ENCODE measurements at regions not wholly inside any gene's neighbourhood (a gene's known extent, or its start where the extent isn't known, plus 50 kb on each side); places are given as distances from the start of the nearest gene placed in this dataset.

DNA sequence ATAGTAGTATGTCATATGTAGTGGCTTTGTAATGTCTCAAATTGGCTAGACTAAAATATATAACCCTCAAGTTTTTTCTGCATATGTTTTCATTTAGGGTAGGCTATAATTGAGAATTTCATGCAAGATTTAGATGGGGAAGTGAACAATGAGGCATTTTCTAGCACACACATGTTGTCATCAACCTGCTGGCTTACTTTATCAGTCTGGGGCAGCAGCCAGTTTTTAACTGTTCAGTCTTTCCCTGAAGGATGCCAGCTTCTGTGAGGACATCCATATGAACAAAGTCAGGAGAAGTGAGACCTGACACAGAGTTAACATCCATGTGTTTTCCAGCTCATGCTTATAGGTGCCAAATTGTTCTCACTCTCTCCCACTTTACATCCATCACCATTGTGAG, 74.7 kb upstream of the OLFM3 start:
- ATAC-seq (no peak), FAIRE-seq (no peak), DNase-seq (ENCODE audit: low spot score) (no peak)
- H3K9me3 ChIP-seq (ENCODE audit: low read length), result peaks cover 50% of the 10 kb centered on the region; the same call in 1 of the 2 replicates
- POLR2A ChIA-PET, result no interaction called here
- no peaks in the 10 kb centered on the region for H3K27me3 ChIP-seq (ENCODE audit: control insufficient read depth in 1 of 2, insufficient read depth in 2 of 2, low read length in 2 of 2)
- in situ Hi-C loops (cut with HindIII; ENCODE audit: extremely low pct_ligation_motif_present, low pct_unique_long_range_greater_than_20kb) (no loop called here), intact Hi-C loops (cut with micrococcal nuclease; ENCODE audit: unreplicated experiment) (no loop called here)
- no peaks in the 10 kb centered on the region for H4K20me1 ChIP-seq (ENCODE audit: insufficient read depth, low read length)
- H2AFZ ChIP-seq (ENCODE audit: low read length), result no peak overlapping the region
- H3K36me3 ChIP-seq (replicated peaks in 1 of 2; ENCODE audit: control insufficient read depth in 1 of 2, insufficient read depth in 2 of 2, low read length in 2 of 2), result no peaks in the 10 kb centered on the region
- H3K79me2 ChIP-seq (ENCODE audit: insufficient read depth, low read length), result no peaks in the 10 kb centered on the region
- no peak overlapping the region for H3K27ac ChIP-seq (ENCODE audit: extremely low read length, insufficient read depth, low read length)
- no TSS peak for BruUV-seq (replicated peaks)
- H3K4me2 ChIP-seq (ENCODE audit: low read depth, low read length), result no peak overlapping the region
- no peak overlapping the region for H3K9ac ChIP-seq (ENCODE audit: insufficient read depth, low read depth, low read length)
- no peak overlapping the region for H3K4me3 ChIP-seq (replicated peaks in 1 of 3; ENCODE audit: insufficient read depth in 1 of 3, low read depth in 2 of 3, low read length in 3 of 3)
- no peaks in the 10 kb centered on the region for H3K4me1 ChIP-seq (ENCODE audit: insufficient read depth, low read length)
- TF ChIP-seq ZNF737 (CRISPR knock-in tag; IDR thresholded peaks at IDR 0.05; ENCODE audit: borderline replicate concordance) (no peak), SRY (CRISPR knock-in tag; IDR thresholded peaks at IDR 0.05) (no peak)
- TF ChIP-seq, protein P1, sequence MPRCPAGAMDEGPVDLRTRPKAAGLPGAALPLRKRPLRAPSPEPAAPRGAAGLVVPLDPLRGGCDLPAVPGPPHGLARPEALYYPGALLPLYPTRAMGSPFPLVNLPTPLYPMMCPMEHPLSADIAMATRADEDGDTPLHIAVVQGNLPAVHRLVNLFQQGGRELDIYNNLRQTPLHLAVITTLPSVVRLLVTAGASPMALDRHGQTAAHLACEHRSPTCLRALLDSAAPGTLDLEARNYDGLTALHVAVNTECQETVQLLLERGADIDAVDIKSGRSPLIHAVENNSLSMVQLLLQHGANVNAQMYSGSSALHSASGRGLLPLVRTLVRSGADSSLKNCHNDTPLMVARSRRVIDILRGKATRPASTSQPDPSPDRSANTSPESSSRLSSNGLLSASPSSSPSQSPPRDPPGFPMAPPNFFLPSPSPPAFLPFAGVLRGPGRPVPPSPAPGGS (CRISPR knock-in tag; IDR thresholded peaks at IDR 0.05), result no peak
- CTCF ChIA-PET (ENCODE audit: low intra/inter-chr PET ratio, low total read pairs), result no interaction called here

DNA sequence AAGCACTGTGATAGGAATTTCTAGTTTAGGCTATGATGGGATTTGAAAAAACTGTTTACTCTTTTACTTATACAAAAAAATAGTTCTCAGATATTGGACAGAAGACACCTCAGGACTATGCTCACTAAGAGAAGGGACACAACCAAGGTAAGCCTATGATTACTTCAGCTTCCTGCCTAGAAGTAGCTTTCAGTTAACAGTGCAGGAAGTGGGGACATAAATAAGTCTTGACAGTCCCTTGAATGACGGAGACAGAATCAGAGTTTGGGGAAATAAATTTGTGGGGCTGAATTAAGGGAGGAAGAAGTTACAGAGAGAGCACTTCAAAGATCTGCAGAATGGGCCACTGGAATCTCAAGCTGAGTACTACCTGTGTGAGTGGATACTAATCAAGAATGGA, 53.8 kb upstream of the OLFM3 start:
- ChIA-PET CTCF (ENCODE audit: low intra/inter-chr PET ratio, low total read pairs) (no interaction called here), POLR2A (no interaction called here)
- no peak overlapping the region for H3K27ac ChIP-seq (ENCODE audit: extremely low read length, insufficient read depth, low read length)
- H3K79me2 ChIP-seq (ENCODE audit: insufficient read depth, low read length), result no peaks in the 10 kb centered on the region
- peaks cover 54% of the 10 kb centered on the region for H3K9me3 ChIP-seq (ENCODE audit: low read length)
- 0% methylated on average over 1 of the region's 1 CpG for WGBS (ENCODE audit: low lambda C conversion rate)
- H3K27me3 ChIP-seq (ENCODE audit: control insufficient read depth in 1 of 2, insufficient read depth in 2 of 2, low read length in 2 of 2), result no peaks in the 10 kb centered on the region
- no peaks in the 10 kb centered on the region for H3K36me3 ChIP-seq (replicated peaks in 1 of 2; ENCODE audit: control insufficient read depth in 1 of 2, insufficient read depth in 2 of 2, low read length in 2 of 2)
- no peak overlapping the region for H2AFZ ChIP-seq (ENCODE audit: low read length)
- FAIRE-seq (no peak), ATAC-seq (no peak), DNase-seq (ENCODE audit: low spot score) (no peak)
- no peak overlapping the region for H3K9ac ChIP-seq (ENCODE audit: insufficient read depth, low read depth, low read length)
- BruUV-seq (replicated peaks), result no TSS peak
- H4K20me1 ChIP-seq (ENCODE audit: insufficient read depth, low read length), result no peaks in the 10 kb centered on the region
- TF ChIP-seq XBP1 (CRISPR knock-in tag; IDR thresholded peaks at IDR 0.05) (no peak), ZNF790 (CRISPR knock-in tag; IDR thresholded peaks at IDR 0.05; ENCODE audit: borderline replicate concordance) (no peak), ZMYM4 (CRISPR knock-in tag; IDR thresholded peaks at IDR 0.05) (no peak), ZSCAN21 (CRISPR knock-in tag; IDR thresholded peaks at IDR 0.05; ENCODE audit: borderline replicate concordance) (no peak), PAWR (CRISPR knock-in tag; IDR thresholded peaks at IDR 0.05; ENCODE audit: borderline replicate concordance) (no peak), ZNF589 (CRISPR knock-in tag; conservative IDR thresholded peaks at IDR 0.05) (no peak), FOXM1 (CRISPR knock-in tag; IDR thresholded peaks at IDR 0.05) (no peak)
- in situ Hi-C loops (cut with HindIII; ENCODE audit: extremely low pct_ligation_motif_present, low pct_unique_long_range_greater_than_20kb) (no loop called here), intact Hi-C loops (cut with micrococcal nuclease; ENCODE audit: unreplicated experiment) (no loop called here)
- no peaks in the 10 kb centered on the region for H3K4me1 ChIP-seq (ENCODE audit: insufficient read depth, low read length)
- no peak overlapping the region for H3K4me2 ChIP-seq (ENCODE audit: low read depth, low read length)
- no peak overlapping the region for H3K4me3 ChIP-seq (replicated peaks in 1 of 3; ENCODE audit: insufficient read depth in 1 of 3, low read depth in 2 of 3, low read length in 3 of 3)
